H1 (cell line): ENCODE measurements at regions not wholly inside any gene's neighbourhood (a gene's known extent, or its start where the extent isn't known, plus 50 kb on each side); places are given as distances from the start of the nearest gene placed in this dataset.

Experiments used
- EGR1 ChIP-seq: IDR thresholded peaks from 2 replicates; pipeline ENCODE4 v1.6.1; 2011; ENCODE audit warnings: low read depth, low read length, borderline replicate concordance
- JUN ChIP-seq: IDR thresholded peaks from 2 replicates; pipeline ENCODE4 v1.6.1; 2011; ENCODE audit warnings: low read depth, mild to moderate bottlenecking, improper control_type of control experiment, low read length
- JUND ChIP-seq: IDR thresholded peaks from 2 replicates; pipeline ENCODE4 v1.6.1; 2011; ENCODE audit warnings: mild to moderate bottlenecking, improper control_type of control experiment, low read length
- POLR2A ChIP-seq, 2 experiments: IDR thresholded peaks; 1 replicate in 1 of 2; 2 replicates in 1 of 2; pipeline ENCODE4 v1.6.1; 2011; ENCODE audit warnings: low read depth in 2 of 2, low read length in 2 of 2, mild to moderate bottlenecking in 2 of 2; ENCODE audit errors: control extremely low read depth in 1 of 2
- RAD21 ChIP-seq, 2 experiments: IDR thresholded peaks in 1 of 2; conservative IDR thresholded peaks in 1 of 2; 2 replicates each; pipeline ENCODE4 v1.6.1; 2011; ENCODE audit warnings: low read depth in 2 of 2, low read length in 2 of 2, improper control_type of control experiment in 1 of 2, inconsistent platforms in 1 of 2, mild to moderate bottlenecking in 1 of 2, moderate library complexity in 1 of 2
- RBBP5 ChIP-seq: IDR thresholded peaks from 2 replicates; pipeline ENCODE4 v1.7.1; 2012; ENCODE audit warnings: low read depth, mild to moderate bottlenecking, inconsistent platforms, low read length, moderate library complexity, borderline replicate concordance
- SP4 ChIP-seq: IDR thresholded peaks from 2 replicates; pipeline ENCODE4 v1.6.1; 2012; ENCODE audit warnings: low read length, inconsistent platforms
- TAF7 ChIP-seq: optimal IDR thresholded peaks from 2 replicates; pipeline ENCODE3; 2011; ENCODE audit warnings: low read depth, mild to moderate bottlenecking, inconsistent platforms, low read length, moderate library complexity, borderline replicate concordance
- ZNF274 ChIP-seq: IDR thresholded peaks from 2 replicates; pipeline ENCODE4 v1.7.0; 2012; ENCODE audit warnings: low read length, borderline replicate concordance; ENCODE audit errors: extremely low read depth
- TF ChIP-seq, protein P1 (sequence below), 3 experiments: IDR thresholded peaks; 1 replicate in 2 of 3; 2 replicates in 1 of 3; pipeline versions ENCODE4 v1.5.1 to v1.6.1; 2011; ENCODE audit warnings: low read length in 3 of 3, mild to moderate bottlenecking in 3 of 3, inconsistent platforms in 2 of 3, low read depth in 1 of 3, moderate library complexity in 1 of 3; ENCODE audit not compliant: insufficient read depth in 1 of 3; ENCODE audit errors: control extremely low read depth in 1 of 3

DNA sequence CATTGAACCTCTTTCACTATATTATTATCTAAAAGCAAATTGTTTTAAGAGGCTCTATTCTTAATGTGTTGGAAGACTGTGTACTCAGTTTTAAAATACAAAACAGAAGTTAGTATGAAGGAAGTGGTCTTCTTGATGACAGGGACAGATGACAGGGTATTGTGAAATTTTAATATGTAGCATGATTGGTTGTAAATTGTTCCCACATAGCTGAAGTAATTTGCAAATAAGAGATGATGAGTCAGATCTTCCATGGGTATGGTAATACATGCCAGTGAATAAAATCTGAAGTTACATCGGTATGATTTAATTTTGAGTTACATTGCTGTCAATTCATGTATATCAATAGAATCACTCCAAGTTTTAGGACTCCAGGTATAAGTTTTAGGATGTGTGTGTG lies 454.8 kb downstream of the AEBP2 start:
- TF ChIP-seq EGR1 (no peak), JUND (no peak), POLR2A (IDR thresholded peaks at IDR 0.05; ENCODE audit: control extremely low read depth in 1 of 2, low read depth in 2 of 2, low read length in 2 of 2) (no peak), JUN (no peak), SP4 (no peak), TAF7 (no peak), ZNF274 (no peak), RAD21 (IDR thresholded peaks at IDR 0.05 in 1 of 2, conservative IDR thresholded peaks at IDR 0.05 in 1 of 2; ENCODE audit: low read depth in 2 of 2, low read length in 2 of 2) (no peak), RBBP5 (no peak)
- TF ChIP-seq, protein P1, sequence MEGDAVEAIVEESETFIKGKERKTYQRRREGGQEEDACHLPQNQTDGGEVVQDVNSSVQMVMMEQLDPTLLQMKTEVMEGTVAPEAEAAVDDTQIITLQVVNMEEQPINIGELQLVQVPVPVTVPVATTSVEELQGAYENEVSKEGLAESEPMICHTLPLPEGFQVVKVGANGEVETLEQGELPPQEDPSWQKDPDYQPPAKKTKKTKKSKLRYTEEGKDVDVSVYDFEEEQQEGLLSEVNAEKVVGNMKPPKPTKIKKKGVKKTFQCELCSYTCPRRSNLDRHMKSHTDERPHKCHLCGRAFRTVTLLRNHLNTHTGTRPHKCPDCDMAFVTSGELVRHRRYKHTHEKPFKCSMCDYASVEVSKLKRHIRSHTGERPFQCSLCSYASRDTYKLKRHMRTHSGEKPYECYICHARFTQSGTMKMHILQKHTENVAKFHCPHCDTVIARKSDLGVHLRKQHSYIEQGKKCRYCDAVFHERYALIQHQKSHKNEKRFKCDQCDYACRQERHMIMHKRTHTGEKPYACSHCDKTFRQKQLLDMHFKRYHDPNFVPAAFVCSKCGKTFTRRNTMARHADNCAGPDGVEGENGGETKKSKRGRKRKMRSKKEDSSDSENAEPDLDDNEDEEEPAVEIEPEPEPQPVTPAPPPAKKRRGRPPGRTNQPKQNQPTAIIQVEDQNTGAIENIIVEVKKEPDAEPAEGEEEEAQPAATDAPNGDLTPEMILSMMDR (IDR thresholded peaks at IDR 0.05; ENCODE audit: control extremely low read depth in 1 of 3, insufficient read depth in 1 of 3, low read depth in 1 of 3, low read length in 3 of 3) = no peak
